CD1c-positive myeloid dendritic cell (primary cell): ENCODE measurements at regions not wholly inside any gene's neighbourhood (a gene's known extent, or its start where the extent isn't known, plus 50 kb on each side); places are given as distances from the start of the nearest gene placed in this dataset.

Source experiments
- DNase-seq: peaks from one replicate; pipeline ENCODE4 v3.0.0-alpha.2; 2016; ENCODE audit errors: extremely low spot score

GRCh38 chr15:61742591-61742990 lies 317.7 kb downstream of the VPS13C start:
- DNase-seq: no peak

GRCh38 chr15:61736790-61737189 lies 323.5 kb downstream of the VPS13C start:
- no peak for DNase-seq

- DNase-seq: no peak
Measured at GRCh38 chr15:61731099-61731498, 329.1 kb downstream of the VPS13C start.

DNA sequence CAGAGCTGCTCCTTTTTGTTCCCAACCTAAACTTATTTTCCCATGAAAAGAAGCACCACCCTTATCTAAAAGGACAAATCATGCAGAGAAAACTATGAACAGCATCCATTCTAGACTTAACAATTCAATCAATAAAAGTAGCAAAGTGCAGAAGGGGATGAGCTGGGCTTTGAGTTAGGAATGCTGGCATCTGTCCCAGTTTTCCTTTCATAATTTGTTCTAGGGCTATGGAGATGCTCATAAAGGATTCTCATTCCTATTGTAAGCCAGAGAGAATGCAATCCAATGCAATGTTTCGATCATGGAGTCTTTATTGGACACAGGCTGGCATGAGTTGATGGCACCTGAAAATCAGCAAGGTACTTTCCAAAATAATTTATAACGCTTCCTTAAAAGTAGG lies 330.6 kb downstream of the VPS13C start:
- DNase-seq: no peak

DNA sequence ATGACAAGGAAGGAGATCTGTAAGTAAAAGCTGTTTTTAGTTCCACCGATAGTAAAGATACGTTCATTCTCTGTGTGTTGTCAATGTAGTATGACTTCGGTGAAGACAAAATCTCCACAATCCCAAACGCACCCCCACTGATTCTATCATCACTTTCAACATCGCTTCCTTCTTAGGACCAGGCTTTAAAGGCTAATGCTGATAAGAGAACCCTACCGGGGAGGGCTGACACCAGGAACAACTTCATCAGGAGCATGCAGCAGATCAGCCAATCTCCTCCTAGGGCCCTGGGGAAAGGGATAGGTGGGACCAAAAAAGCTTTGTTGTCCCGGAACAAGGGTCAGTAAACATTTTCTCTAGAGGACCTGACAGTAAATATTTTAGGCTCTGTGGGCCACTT lies 334.1 kb downstream of the VPS13C start:
- no peak for DNase-seq

DNA sequence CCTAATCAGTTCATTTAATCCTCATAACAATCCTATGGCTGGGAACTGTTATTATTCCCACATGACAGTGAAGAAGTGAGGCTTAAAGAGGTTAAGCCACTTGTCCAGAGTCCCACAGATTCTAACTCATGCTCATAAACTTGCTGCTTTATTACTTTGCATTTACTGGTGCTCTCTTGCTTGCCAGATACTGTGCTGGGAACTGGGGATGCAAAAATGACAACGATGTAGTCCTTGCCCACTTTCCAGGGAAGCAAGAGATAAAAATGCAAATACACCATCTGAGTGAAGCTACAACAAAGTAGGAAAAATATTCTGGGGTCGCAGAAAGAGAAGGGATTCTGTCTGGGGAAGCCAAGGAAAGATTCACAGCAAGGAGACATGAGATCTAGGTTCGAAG lies 335.0 kb downstream of the VPS13C start:
- no peak for DNase-seq

- no peak for DNase-seq
Measured at GRCh38 chr15:61724251-61724939, 335.9 kb downstream of the VPS13C start.

GRCh38 chr15:61721418-61721817 lies 338.8 kb downstream of the VPS13C start:
- DNase-seq: no peak

DNA sequence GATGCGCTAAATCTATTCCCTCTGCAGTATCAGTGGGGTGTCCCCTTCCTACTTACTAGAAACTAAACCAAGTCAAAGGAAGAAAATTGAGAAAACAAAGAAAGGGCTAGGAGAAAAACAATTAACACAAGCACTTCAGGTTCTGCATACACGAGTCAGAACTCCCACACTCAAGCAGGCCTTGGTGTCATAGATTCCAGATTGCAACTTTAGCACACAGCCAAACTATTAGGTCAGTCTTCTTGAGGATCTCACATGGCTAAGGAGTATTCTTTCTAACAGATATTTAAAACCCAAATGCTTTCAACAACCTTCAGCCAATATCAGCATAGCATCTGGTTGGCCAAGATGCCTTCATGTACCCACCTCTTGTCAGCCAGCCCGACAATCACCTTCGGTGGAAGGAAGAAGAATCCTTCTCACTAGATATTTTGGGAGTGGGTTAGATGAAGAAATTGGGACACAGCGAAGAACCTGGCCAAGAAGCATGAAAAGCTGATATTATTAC lies 340.0 kb downstream of the VPS13C start:
- DNase-seq: no peak

DNA sequence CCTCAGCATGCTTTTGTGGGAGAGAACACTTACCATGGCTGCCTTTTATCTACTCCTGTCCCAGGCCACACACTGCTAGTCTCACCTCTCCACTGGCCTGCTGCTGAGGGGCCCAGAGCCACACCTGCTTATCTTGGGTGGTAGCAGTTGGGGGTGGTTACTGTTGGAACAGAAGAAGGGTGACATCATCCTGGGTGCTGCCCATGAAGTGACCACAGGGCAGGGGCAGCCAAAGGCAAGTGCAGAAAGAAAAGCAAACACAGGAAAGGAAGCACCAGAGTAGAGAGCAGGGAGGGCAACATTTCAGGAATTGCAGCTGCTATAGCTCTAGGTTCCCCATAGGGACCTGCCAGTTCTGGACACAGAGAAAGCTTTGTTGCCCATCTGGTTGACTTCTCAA lies 345.2 kb downstream of the VPS13C start:
- DNase-seq: no peak

- no peak for DNase-seq
Measured at GRCh38 chr15:61712129-61712759, 348.0 kb downstream of the VPS13C start.

- no peak for DNase-seq
Measured at GRCh38 chr15:61702224-61703020, 357.8 kb downstream of the VPS13C start.

DNA sequence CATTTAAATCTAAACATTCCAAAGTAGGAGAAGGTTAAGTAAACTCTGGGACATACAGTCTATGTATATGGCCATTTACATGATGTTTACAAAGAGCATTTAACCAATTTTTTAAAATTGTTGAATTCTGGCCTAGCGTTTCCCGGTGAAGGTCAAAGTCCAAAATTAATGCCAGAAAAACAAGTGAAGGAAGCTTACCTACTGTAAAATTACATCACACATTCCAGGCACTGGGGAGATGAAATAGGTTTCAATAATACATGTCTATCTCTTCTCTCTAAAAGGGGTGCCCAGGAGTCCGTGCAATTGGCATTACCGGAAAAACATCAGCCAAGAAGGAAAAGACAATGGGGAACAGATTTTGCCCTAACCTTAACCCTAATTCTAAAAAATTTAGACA lies 358.8 kb downstream of the VPS13C start:
- DNase-seq: no peak

GRCh38 chr15:61700803-61701202 lies 359.4 kb downstream of the VPS13C start:
- DNase-seq: no peak

- no peak for DNase-seq
Measured at GRCh38 chr15:61697796-61698195, 362.5 kb downstream of the VPS13C start.

DNA sequence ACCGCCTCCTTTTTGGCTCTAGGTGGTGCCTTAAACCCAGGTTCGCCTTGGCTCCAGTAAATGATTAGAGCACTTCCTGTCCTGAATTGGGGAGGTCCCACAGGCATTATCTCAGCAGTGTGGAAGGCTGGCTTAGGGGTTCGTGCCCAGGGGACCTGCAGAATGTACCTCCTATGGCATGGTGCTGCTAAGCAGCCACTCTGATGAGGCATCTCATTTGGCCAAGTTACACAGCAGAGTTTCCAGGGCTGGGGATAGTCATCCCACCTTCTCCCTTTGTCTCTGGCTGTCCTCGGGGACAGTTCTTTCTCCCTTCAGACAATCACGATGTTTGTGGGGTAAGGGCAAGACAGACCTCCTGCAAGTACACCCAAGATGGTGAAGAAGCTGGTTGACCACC lies 371.2 kb downstream of the VPS13C start:
- no peak for DNase-seq

DNA sequence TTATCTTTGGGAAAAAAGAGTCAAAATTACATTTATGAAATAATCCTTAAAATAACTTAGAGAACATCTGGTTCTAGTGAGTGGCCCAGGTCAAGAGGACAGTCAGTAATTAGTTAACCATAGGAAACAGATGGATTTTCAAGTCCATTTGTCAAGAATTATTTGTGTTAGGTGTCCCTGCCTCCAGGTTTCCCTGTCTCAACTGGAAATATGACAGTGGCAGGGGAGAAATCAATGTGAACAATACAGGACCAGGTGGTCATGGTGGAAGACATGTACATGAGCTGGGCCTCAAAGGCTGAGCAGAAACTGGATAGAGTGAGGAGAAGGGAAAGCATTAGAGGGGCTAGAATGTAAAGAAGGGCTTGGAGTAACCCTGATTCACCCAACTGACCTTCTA lies 372.6 kb downstream of the VPS13C start:
- no peak for DNase-seq

- DNase-seq: no peak
Measured at GRCh38 chr15:61687124-61687523, 373.1 kb downstream of the VPS13C start.

- no peak for DNase-seq
Measured at GRCh38 chr15:61685971-61686370, 374.3 kb downstream of the VPS13C start.

- DNase-seq: no peak
Measured at GRCh38 chr15:61685534-61685933, 374.7 kb downstream of the VPS13C start.

DNA sequence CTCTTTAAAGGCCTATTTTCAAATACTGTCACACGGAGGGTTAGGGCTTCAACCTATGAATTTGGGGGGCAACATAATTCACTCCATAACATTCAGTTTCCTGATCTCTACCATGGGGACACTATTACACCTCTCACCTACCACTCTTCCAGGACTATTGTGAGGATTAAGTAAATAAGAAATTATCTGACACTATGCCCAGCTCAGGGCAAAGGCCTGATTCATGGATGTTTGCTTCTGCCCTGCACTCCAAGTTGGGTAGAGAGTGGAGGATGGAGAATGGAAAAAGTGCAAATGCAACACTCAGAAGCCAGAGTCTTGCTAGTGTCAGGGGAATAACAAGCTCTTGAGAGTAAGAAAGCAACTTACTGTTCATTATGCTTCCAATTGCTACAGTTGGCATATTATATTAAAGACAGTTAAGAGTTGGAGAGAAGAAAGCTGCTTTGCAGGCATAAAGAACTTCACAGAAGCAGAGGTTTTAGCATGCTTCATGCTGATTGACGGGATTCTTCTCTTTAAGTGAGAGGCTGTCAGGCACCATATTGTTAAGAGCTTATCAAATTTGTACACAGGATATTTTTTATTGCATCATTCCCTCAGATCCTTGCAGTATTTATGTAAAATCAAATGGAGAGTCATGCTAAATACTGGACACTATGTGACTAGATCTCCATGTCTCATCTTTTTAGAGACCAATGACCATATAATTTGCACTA lies 375.3 kb downstream of the VPS13C start:
- no peak for DNase-seq
